ENCODE measurements at regions not wholly inside any gene's neighbourhood (a gene's known extent, or its start where the extent isn't known, plus 50 kb on each side); places are given as distances from the start of the nearest gene placed in this dataset.
"Not testable (repeated sequence)": the region's sequence is repeated elsewhere in the genome, so short reads cannot be mapped to it uniquely, and the experiment has no call there.

GRCh38 chr11:127986073-127986472 is 601.3 kb downstream of the ETS1 start:
- no peak for DNase-seq

- no peak for DNase-seq
These were observed 614.5 kb downstream of the ETS1 start for GRCh38 chr11:127972816-127973215.

GRCh38 chr11:127971448-127971847 is 615.9 kb downstream of the ETS1 start:
- no peak for DNase-seq

GRCh38 chr11:127966821-127967220 is 620.5 kb downstream of the ETS1 start:
- DNase-seq: no peak

GRCh38 chr11:127965939-127966668 is 621.3 kb downstream of the ETS1 start:
- DNase-seq: no peak

- DNase-seq: no peak
These were observed 624.9 kb downstream of the ETS1 start for GRCh38 chr11:127962416-127962815.

- DNase-seq: no peak
These were observed 637.2 kb downstream of the ETS1 start for GRCh38 chr11:127950162-127950561.

- DNase-seq: no peak
These were observed 643.6 kb downstream of the ETS1 start for GRCh38 chr11:127943763-127944162.

GRCh38 chr11:127943152-127943551 is 644.2 kb downstream of the ETS1 start:
- DNase-seq: no peak

- DNase-seq: not testable (repeated sequence)
These were observed 645.8 kb downstream of the ETS1 start for GRCh38 chr11:127941554-127941953.

GRCh38 chr11:127939000-127939399 is 648.4 kb downstream of the ETS1 start:
- DNase-seq: no peak

- no peak for DNase-seq
These were observed 652.3 kb downstream of the ETS1 start for GRCh38 chr11:127935081-127935480.

- DNase-seq: not testable (repeated sequence)
These were observed 653.4 kb downstream of the ETS1 start for GRCh38 chr11:127933961-127934360.

GRCh38 chr11:127931803-127932202 is 655.6 kb downstream of the ETS1 start:
- DNase-seq: no peak

- DNase-seq: no peak
These were observed 660.6 kb downstream of the ETS1 start for GRCh38 chr11:127926721-127927120.

GRCh38 chr11:127925475-127925874 is 661.9 kb downstream of the ETS1 start:
- no peak for DNase-seq

- no peak for DNase-seq
These were observed 668.0 kb downstream of the ETS1 start for GRCh38 chr11:127919206-127920000.

- no peak for DNase-seq
These were observed 685.0 kb downstream of the ETS1 start for GRCh38 chr11:127902382-127902781.

GRCh38 chr11:127898422-127899365 is 688.7 kb downstream of the ETS1 start:
- DNase-seq: no peak

- DNase-seq: no peak
These were observed 691.6 kb downstream of the ETS1 start for GRCh38 chr11:127895776-127896175.

- DNase-seq: no peak
These were observed 693.0 kb downstream of the ETS1 start for GRCh38 chr11:127894316-127894715.
